Tibial nerve (tissue), 4 donors: ENCODE measurements at regions not wholly inside any gene's neighbourhood (a gene's known extent, or its start where the extent isn't known, plus 50 kb on each side); places are given as distances from the start of the nearest gene placed in this dataset.

ENCODE experiments used
- CTCF ChIP-seq, 5 experiments: fragments of 200-600 bp in 3 of 5; fragments of 450-650 bp in 2 of 5; sonication (generic) in 3 of 5; IDR thresholded peaks; one replicate each; pipeline ENCODE4 v1.5.1; 2016 to 2019; ENCODE audit warnings: antibody characterized with exemption in 5 of 5, mild to moderate bottlenecking in 3 of 5, moderate library complexity in 2 of 5
- EP300 ChIP-seq, 2 donors: sonication (generic); formaldehyde crosslinking; IDR thresholded peaks; one replicate each; pipeline ENCODE4 v1.6.1; 2017; ENCODE audit warnings: antibody characterized with exemption in 2 of 2, mild to moderate bottlenecking in 1 of 2

- TF ChIP-seq CTCF (IDR thresholded peaks at IDR 0.05) = no peak
- TF ChIP-seq EP300 (IDR thresholded peaks at IDR 0.05) = no peak
Measured at GRCh38 chrX:21255032-21255618, 119.1 kb upstream of the CNKSR2 start.
